ENCODE measurements at regions not wholly inside any gene's neighbourhood (a gene's known extent, or its start where the extent isn't known, plus 50 kb on each side); places are given as distances from the start of the nearest gene placed in this dataset.

DNA sequence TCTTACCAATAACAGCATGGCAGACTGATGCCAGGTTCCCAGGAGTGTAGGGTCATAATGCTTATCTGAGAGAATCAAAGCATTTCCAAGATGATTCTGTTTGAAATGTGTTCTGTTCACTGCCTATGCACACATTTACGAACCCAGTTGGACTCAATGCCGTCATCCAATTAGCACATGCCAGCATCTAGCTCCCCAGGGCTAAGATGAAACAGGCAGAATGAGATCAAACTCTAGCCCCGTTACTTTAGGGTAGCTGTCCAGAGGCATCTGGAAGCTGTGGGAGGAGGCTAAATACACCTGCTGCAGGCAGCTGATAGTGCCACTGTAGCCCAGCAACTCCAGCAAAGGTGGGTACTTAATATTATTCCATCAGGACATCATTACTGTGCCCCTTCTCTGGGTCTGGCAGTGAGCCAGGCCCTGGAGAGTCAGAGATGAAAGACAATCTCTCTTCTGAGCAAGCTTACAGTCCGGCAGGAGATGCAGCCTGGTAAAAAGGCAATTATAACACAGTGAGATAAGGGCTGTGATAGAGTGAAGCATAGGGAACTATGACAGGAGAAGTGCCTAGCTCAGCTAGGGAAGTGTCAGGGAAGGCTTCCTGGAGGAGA is 156.4 kb upstream of the PPP2R3A start:
- Histone ChIP-seq H3K4me3 (ENCODE audit: low read depth, low read length) (no peak overlapping the region), H3K27me3 (replicated peaks; ENCODE audit: control insufficient read depth, insufficient read depth, low read length) (no peaks in the 10 kb centered on the region), H3K9me3 (no peaks in the 10 kb centered on the region), H3K36me3 (ENCODE audit: control insufficient read depth, insufficient read depth, low read length) (no peaks in the 10 kb centered on the region), H3K4me1 (no peaks in the 10 kb centered on the region)
- TF ChIP-seq, protein P1, sequence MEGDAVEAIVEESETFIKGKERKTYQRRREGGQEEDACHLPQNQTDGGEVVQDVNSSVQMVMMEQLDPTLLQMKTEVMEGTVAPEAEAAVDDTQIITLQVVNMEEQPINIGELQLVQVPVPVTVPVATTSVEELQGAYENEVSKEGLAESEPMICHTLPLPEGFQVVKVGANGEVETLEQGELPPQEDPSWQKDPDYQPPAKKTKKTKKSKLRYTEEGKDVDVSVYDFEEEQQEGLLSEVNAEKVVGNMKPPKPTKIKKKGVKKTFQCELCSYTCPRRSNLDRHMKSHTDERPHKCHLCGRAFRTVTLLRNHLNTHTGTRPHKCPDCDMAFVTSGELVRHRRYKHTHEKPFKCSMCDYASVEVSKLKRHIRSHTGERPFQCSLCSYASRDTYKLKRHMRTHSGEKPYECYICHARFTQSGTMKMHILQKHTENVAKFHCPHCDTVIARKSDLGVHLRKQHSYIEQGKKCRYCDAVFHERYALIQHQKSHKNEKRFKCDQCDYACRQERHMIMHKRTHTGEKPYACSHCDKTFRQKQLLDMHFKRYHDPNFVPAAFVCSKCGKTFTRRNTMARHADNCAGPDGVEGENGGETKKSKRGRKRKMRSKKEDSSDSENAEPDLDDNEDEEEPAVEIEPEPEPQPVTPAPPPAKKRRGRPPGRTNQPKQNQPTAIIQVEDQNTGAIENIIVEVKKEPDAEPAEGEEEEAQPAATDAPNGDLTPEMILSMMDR (IDR thresholded peaks at IDR 0.05; ENCODE audit: insufficient read depth in 1 of 2, low read depth in 1 of 2, low read length in 1 of 2, severe bottlenecking in 1 of 2, unreplicated experiment in 1 of 2), result no peak
- peaks cover 20% of the 10 kb centered on the region for H3K27me3 Mint-ChIP-seq (ENCODE audit: insufficient read depth, unreplicated experiment)
- no peaks in the 10 kb centered on the region for H3K4me1 Mint-ChIP-seq (ENCODE audit: low read depth, unreplicated experiment)
- DNase-seq, result no peak
- POLR2A ChIA-PET, result no interaction called here
- intact Hi-C loops (cut with micrococcal nuclease; ENCODE audit: unreplicated experiment), result no loop called here
- no peaks in the 10 kb centered on the region for H3K9me3 Mint-ChIP-seq (ENCODE audit: unreplicated experiment)
- no peak overlapping the region for H3K27ac Mint-ChIP-seq (ENCODE audit: unreplicated experiment)
- H3K36me3 Mint-ChIP-seq (ENCODE audit: insufficient read depth, unreplicated experiment), result no peaks in the 10 kb centered on the region
- no TSS peak for BruUV-seq (replicated peaks)
- CTCF ChIA-PET, result no interaction called here
- H3K4me3 Mint-ChIP-seq (ENCODE audit: unreplicated experiment), result no peak overlapping the region

DNA sequence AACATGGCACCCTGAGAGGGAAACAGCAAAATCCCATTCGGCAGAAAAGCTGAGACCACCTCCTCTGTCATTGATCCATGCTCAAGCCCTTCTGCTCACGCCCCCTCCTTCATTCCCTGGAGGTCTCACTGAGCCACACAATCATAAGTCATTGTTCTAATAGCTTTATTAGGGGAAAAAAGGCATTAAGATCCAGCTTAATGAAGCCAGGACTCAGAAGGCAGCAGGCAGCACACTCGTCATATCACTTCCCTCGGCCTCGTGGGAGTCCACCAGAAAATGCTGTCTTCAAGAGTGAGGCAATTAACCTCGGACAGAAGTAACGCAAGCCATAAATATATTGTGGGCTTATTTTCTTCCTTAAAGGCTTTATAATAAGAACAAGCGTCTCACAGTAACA is 153.9 kb upstream of the PPP2R3A start:
- H3K27me3 ChIP-seq (replicated peaks; ENCODE audit: control insufficient read depth, insufficient read depth, low read length), result no peaks in the 10 kb centered on the region
- no peak for DNase-seq
- no peak overlapping the region for H3K4me3 Mint-ChIP-seq (ENCODE audit: unreplicated experiment)
- H3K27me3 Mint-ChIP-seq (ENCODE audit: insufficient read depth, unreplicated experiment), result peaks cover 20% of the 10 kb centered on the region
- no peaks in the 10 kb centered on the region for H3K9me3 ChIP-seq
- H3K4me1 Mint-ChIP-seq (ENCODE audit: low read depth, unreplicated experiment), result no peaks in the 10 kb centered on the region
- H3K4me1 ChIP-seq, result no peaks in the 10 kb centered on the region
- H3K9me3 Mint-ChIP-seq (ENCODE audit: unreplicated experiment), result no peaks in the 10 kb centered on the region
- no TSS peak for BruUV-seq (replicated peaks)
- TF ChIP-seq, protein P1 (IDR thresholded peaks at IDR 0.05; ENCODE audit: insufficient read depth in 1 of 2, low read depth in 1 of 2, low read length in 1 of 2, severe bottlenecking in 1 of 2, unreplicated experiment in 1 of 2), result no peak
- ChIA-PET CTCF (no interaction called here), POLR2A (no interaction called here)
- H3K27ac Mint-ChIP-seq (ENCODE audit: unreplicated experiment), result no peak overlapping the region
- H3K36me3 Mint-ChIP-seq (ENCODE audit: insufficient read depth, unreplicated experiment), result no peaks in the 10 kb centered on the region
- H3K36me3 ChIP-seq (ENCODE audit: control insufficient read depth, insufficient read depth, low read length), result no peaks in the 10 kb centered on the region
- intact Hi-C loops (cut with micrococcal nuclease; ENCODE audit: unreplicated experiment), result no loop called here
- H3K4me3 ChIP-seq (ENCODE audit: low read depth, low read length), result no peak overlapping the region

DNA sequence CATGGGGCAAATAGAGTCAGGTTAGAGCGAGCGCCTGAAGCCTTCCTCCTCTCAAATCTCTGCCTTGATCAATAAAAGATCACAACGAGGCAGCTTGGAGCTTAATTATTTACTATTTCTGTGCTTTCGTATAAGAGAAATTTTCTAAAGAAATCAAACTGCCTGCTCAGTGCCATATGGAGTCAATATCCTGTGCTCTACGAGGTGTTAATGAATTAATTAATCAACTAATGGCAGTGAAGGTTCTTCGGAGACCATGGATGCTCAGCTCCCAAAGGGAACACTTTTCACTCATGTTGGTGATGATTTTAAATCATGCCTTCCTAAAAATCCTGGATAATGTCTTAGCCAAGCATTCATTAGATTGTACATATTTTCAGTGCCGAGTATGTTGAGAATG is 153.5 kb upstream of the PPP2R3A start:
- H3K36me3 ChIP-seq (ENCODE audit: control insufficient read depth, insufficient read depth, low read length), result no peaks in the 10 kb centered on the region
- DNase-seq, result no peak
- no peaks in the 10 kb centered on the region for H3K9me3 ChIP-seq
- TF ChIP-seq, protein P1 (IDR thresholded peaks at IDR 0.05; ENCODE audit: insufficient read depth in 1 of 2, low read depth in 1 of 2, low read length in 1 of 2, severe bottlenecking in 1 of 2, unreplicated experiment in 1 of 2), result no peak
- Mint-ChIP-seq H3K27ac (ENCODE audit: unreplicated experiment) (no peak overlapping the region), H3K4me3 (ENCODE audit: unreplicated experiment) (no peak overlapping the region), H3K27me3 (ENCODE audit: insufficient read depth, unreplicated experiment) (peaks cover 20% of the 10 kb centered on the region), H3K36me3 (ENCODE audit: insufficient read depth, unreplicated experiment) (no peaks in the 10 kb centered on the region), H3K4me1 (ENCODE audit: low read depth, unreplicated experiment) (no peaks in the 10 kb centered on the region), H3K9me3 (ENCODE audit: unreplicated experiment) (no peaks in the 10 kb centered on the region)
- H3K4me1 ChIP-seq, result no peaks in the 10 kb centered on the region
- intact Hi-C loops (cut with micrococcal nuclease; ENCODE audit: unreplicated experiment), result no loop called here
- H3K4me3 ChIP-seq (ENCODE audit: low read depth, low read length), result no peak overlapping the region
- H3K27me3 ChIP-seq (replicated peaks; ENCODE audit: control insufficient read depth, insufficient read depth, low read length), result no peaks in the 10 kb centered on the region
- BruUV-seq (replicated peaks), result no TSS peak
- ChIA-PET CTCF (no interaction called here), POLR2A (no interaction called here)

All from Caco-2 (cell line).